ENCODE measurements at regions not wholly inside any gene's neighbourhood (a gene's known extent, or its start where the extent isn't known, plus 50 kb on each side); places are given as distances from the start of the nearest gene placed in this dataset.
"Not testable (repeated sequence)": the region's sequence is repeated elsewhere in the genome, so short reads cannot be mapped to it uniquely, and the experiment has no call there.

GRCh38 chr2:187207126-187207525 is 240.9 kb downstream of the CALCRL start:
- DNase-seq, result no peak
- intact Hi-C loops (cut with DNase I), result no loop called here

- intact Hi-C loops (cut with DNase I), result no loop called here
These were observed 241.6 kb downstream of the CALCRL start for GRCh38 chr2:187206471-187206870.

GRCh38 chr2:187206071-187206470 is 242.0 kb downstream of the CALCRL start:
- intact Hi-C loops (cut with DNase I), result no loop called here
- no peak for DNase-seq

More at GRCh38 chr2:187206471-187206870, 241.6 kb downstream of the CALCRL start:
- no peak for DNase-seq

GRCh38 chr2:187198136-187198535 is 249.9 kb downstream of the CALCRL start:
- DNase-seq, result no peak
- intact Hi-C loops (cut with DNase I), result no loop called here

- DNase-seq, result no peak
- intact Hi-C loops (cut with DNase I), result no loop called here
These were observed 254.0 kb downstream of the CALCRL start for GRCh38 chr2:187194049-187194448.

- intact Hi-C loops (cut with DNase I), result no loop called here
- DNase-seq, result no peak
These were observed 259.0 kb downstream of the CALCRL start for GRCh38 chr2:187188783-187189631.

- intact Hi-C loops (cut with DNase I), result no loop called here
- no peak for DNase-seq
These were observed 260.5 kb downstream of the CALCRL start for GRCh38 chr2:187187519-187187918.

GRCh38 chr2:187180529-187180928 is 267.5 kb downstream of the CALCRL start:
- intact Hi-C loops (cut with DNase I), result no loop called here
- no peak for DNase-seq

GRCh38 chr2:187178876-187179275 is 269.2 kb downstream of the CALCRL start:
- DNase-seq; intact Hi-C loops (cut with DNase I): not testable (repeated sequence)

GRCh38 chr2:187177253-187177652 is 270.8 kb downstream of the CALCRL start:
- peak in 3 of 10 donors; percentile 5 to 77 (median 67) for DNase-seq
- intact Hi-C loops (cut with DNase I), result no loop called here

- intact Hi-C loops (cut with DNase I), result no loop called here
- DNase-seq, result no peak
These were observed 273.5 kb downstream of the CALCRL start for GRCh38 chr2:187174582-187174981.

GRCh38 chr2:187171318-187171717 is 276.7 kb downstream of the CALCRL start:
- no peak for DNase-seq
- intact Hi-C loops (cut with DNase I), result no loop called here

- intact Hi-C loops (cut with DNase I), result no loop called here
These were observed 278.2 kb downstream of the CALCRL start for GRCh38 chr2:187169864-187170263.

GRCh38 chr2:187168720-187169713 is 279.0 kb downstream of the CALCRL start:
- intact Hi-C loops (cut with DNase I), result no loop called here
- DNase-seq, result no peak

More at GRCh38 chr2:187169864-187170263, 278.2 kb downstream of the CALCRL start:
- no peak for DNase-seq

GRCh38 chr2:187167491-187167890 is 280.6 kb downstream of the CALCRL start:
- no peak for DNase-seq
- intact Hi-C loops (cut with DNase I), result no loop called here

- no peak for DNase-seq
- intact Hi-C loops (cut with DNase I), result no loop called here
These were observed 282.0 kb downstream of the CALCRL start for GRCh38 chr2:187165936-187166610.

GRCh38 chr2:187158452-187158851 is 289.6 kb downstream of the CALCRL start:
- intact Hi-C loops (cut with DNase I), result no loop called here
- no peak for DNase-seq

GRCh38 chr2:187157046-187157445 is 291.0 kb downstream of the CALCRL start:
- DNase-seq, result no peak
- intact Hi-C loops (cut with DNase I), result no loop called here

GRCh38 chr2:187155476-187155875 is 292.6 kb downstream of the CALCRL start:
- intact Hi-C loops (cut with DNase I), result no loop called here

GRCh38 chr2:187150670-187151069 is 297.4 kb downstream of the CALCRL start:
- no peak for DNase-seq
- intact Hi-C loops (cut with DNase I), result no loop called here

More at GRCh38 chr2:187155476-187155875, 292.6 kb downstream of the CALCRL start:
- no peak for DNase-seq
